Body of pancreas (tissue), 4 donors: ENCODE measurements at regions not wholly inside any gene's neighbourhood (a gene's known extent, or its start where the extent isn't known, plus 50 kb on each side); places are given as distances from the start of the nearest gene placed in this dataset.

ENCODE experiments used
- CTCF ChIP-seq, 7 experiments: fragments of 450-650 bp in 4 of 7; fragments of 200-600 bp in 3 of 7; sonication (generic) in 3 of 7; IDR thresholded peaks; one replicate each; pipeline ENCODE4 v1.5.1; 2016 to 2019; ENCODE audit warnings: antibody characterized with exemption in 7 of 7
- POLR2A ChIP-seq, 3 donors: fragments of 450-650 bp; IDR thresholded peaks; one replicate each; pipeline ENCODE4 v1.6.1; 2016; ENCODE audit warnings: antibody characterized with exemption in 3 of 3, mild to moderate bottlenecking in 2 of 3

- TF ChIP-seq CTCF (IDR thresholded peaks at IDR 0.05) (no peak), POLR2A (IDR thresholded peaks at IDR 0.05) (no peak)
Observed at GRCh38 chr10:78691301-78692030, 377.3 kb upstream of the ZMIZ1 start.
